Uterus (tissue), 3 donors: ENCODE measurements at regions not wholly inside any gene's neighbourhood (a gene's known extent, or its start where the extent isn't known, plus 50 kb on each side); places are given as distances from the start of the nearest gene placed in this dataset.

Experiments
- DNase-seq, 2 donors: peaks; one replicate each; pipeline ENCODE4 v3.0.0-alpha.2; 2019 to 2020
- H3K27ac ChIP-seq, 2 donors: fragments of 200-600 bp; sonication (generic); 1 replicate in 1 of 2; 2 replicates in 1 of 2; pipeline ENCODE4 v1.5.1; 2016 to 2018
- H3K27me3 ChIP-seq, 2 donors: fragments of 200-600 bp; sonication (generic); one replicate each; pipeline ENCODE4 v1.5.1; 2018 to 2019; ENCODE audit warnings: control low read depth in 1 of 2
- H3K36me3 ChIP-seq, 2 donors: fragments of 200-600 bp; sonication (generic); one replicate each; pipeline ENCODE4 v1.5.1; 2019; ENCODE audit warnings: control low read depth in 1 of 2
- H3K4me1 ChIP-seq, 2 donors: fragments of 200-600 bp; sonication (generic); one replicate each; pipeline ENCODE4 v1.5.1; 2018 to 2019; ENCODE audit warnings: control low read depth in 1 of 2
- H3K4me3 ChIP-seq, 2 donors: fragments of 200-600 bp; sonication (generic); 1 replicate in 1 of 2; 2 replicates in 1 of 2; pipeline ENCODE4 v1.5.1; 2018 to 2019; ENCODE audit warnings: mild to moderate bottlenecking in 1 of 2
- H3K9me3 ChIP-seq, 2 donors: fragments of 200-600 bp; sonication (generic); one replicate each; pipeline ENCODE4 v1.5.1; 2019; ENCODE audit warnings: control low read depth in 1 of 2
- POLR2A ChIP-seq, 2 donors: fragments of 450-650 bp; IDR thresholded peaks; one replicate each; pipeline ENCODE4 v1.6.1; 2016; ENCODE audit warnings: antibody characterized with exemption in 2 of 2, mild to moderate bottlenecking in 1 of 2, moderate library complexity in 1 of 2
- intact Hi-C: fragments of 100-400 bp; cut with DNase I; formaldehyde crosslinking; loops from one replicate; pipeline ENCODE4 v1.15.1; 2023; ENCODE audit warnings: low total_unique reads
- TF ChIP-seq, protein P1 (sequence below), 4 experiments: fragments of 200-600 bp in 2 of 4; fragments of 450-650 bp in 2 of 4; sonication (generic) in 2 of 4; IDR thresholded peaks; one replicate each; pipeline ENCODE4 v1.5.1; 2016 to 2019; ENCODE audit warnings: antibody characterized with exemption in 4 of 4, mild to moderate bottlenecking in 2 of 4, moderate library complexity in 1 of 4
- donor health status: DM: yes; HTN: yes; CAD: no.

DNA sequence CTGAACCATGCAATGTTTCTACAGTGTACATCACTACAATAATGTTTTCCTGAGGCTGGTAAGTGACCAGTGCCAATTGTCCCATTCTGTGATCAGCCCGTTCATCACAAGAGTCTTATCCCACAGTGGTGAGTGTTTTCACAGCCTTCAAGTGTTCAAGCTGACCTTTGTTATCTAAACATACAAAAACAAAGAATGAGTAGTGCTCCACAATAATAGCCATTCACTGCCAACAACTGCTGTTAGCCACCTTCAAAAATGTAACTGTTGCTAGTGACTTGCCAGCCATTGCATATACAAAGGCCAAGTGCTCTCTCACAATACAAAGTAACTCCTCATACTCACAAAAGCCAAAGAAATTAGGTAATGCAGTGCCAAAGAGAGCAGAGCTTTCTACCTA is 1084.1 kb downstream of the FAM133A start:
- H3K27ac ChIP-seq = no peak overlapping the region
- no peaks in the 10 kb centered on the region for H3K4me1 ChIP-seq
- no peak overlapping the region for H3K4me3 ChIP-seq
- H3K9me3 ChIP-seq = no peaks in the 10 kb centered on the region
- TF ChIP-seq, protein P1, sequence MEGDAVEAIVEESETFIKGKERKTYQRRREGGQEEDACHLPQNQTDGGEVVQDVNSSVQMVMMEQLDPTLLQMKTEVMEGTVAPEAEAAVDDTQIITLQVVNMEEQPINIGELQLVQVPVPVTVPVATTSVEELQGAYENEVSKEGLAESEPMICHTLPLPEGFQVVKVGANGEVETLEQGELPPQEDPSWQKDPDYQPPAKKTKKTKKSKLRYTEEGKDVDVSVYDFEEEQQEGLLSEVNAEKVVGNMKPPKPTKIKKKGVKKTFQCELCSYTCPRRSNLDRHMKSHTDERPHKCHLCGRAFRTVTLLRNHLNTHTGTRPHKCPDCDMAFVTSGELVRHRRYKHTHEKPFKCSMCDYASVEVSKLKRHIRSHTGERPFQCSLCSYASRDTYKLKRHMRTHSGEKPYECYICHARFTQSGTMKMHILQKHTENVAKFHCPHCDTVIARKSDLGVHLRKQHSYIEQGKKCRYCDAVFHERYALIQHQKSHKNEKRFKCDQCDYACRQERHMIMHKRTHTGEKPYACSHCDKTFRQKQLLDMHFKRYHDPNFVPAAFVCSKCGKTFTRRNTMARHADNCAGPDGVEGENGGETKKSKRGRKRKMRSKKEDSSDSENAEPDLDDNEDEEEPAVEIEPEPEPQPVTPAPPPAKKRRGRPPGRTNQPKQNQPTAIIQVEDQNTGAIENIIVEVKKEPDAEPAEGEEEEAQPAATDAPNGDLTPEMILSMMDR (IDR thresholded peaks at IDR 0.05) = no peak
- TF ChIP-seq POLR2A (IDR thresholded peaks at IDR 0.05) = no peak
- DNase-seq = no peak
- no peaks in the 10 kb centered on the region for H3K36me3 ChIP-seq
- no peaks in the 10 kb centered on the region for H3K27me3 ChIP-seq
- intact Hi-C loops = no loop called here

DNA sequence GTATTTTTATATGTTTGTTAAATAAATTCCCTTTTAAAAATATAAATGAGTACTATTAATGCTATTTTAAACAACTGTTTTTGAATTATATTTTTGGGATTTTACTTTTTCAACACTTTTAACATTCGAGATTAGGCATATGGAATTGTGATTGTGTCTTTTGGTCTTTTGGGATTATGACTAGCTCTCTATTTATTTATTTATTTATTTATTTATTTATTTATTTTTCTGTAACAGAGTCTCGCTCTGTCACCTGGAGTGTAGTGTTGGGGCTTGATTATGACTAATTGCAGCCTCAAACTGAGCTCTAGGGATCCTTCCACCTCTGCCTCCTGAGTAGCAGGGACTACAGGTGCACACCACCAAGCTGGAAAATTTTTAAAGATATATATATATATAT is 1101.6 kb downstream of the FAM133A start:
- Histone ChIP-seq H3K27ac (no peak overlapping the region), H3K4me3 (no peak overlapping the region), H3K27me3 (no peaks in the 10 kb centered on the region), H3K36me3 (no peaks in the 10 kb centered on the region), H3K4me1 (no peaks in the 10 kb centered on the region), H3K9me3 (no peaks in the 10 kb centered on the region)
- TF ChIP-seq, protein P1 (IDR thresholded peaks at IDR 0.05) = no peak
- TF ChIP-seq POLR2A (IDR thresholded peaks at IDR 0.05) = no peak
- no peak for DNase-seq
- intact Hi-C loops = no loop called here

DNA sequence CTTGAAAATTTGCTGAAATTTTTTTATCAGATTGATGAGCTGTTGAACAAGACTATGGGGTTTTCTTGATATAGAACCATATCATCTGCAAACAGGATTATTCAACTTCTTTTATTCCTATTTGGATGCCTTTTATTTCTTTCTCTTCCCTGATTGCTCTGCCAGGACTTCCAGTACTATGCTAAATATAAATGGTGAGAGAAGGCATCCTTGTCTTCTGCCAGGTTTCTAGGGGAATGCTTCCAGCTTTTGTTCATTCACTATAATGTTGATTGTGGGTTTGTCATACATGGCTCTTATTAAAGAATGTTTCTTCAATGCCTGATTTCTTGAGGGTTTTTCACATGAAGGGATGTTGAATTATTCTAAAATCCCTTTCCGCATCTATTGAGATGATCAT is 1139.5 kb downstream of the FAM133A start:
- Histone ChIP-seq H3K9me3 (no peaks in the 10 kb centered on the region), H3K36me3 (no peaks in the 10 kb centered on the region), H3K4me3 (no peak overlapping the region), H3K27ac (no peak overlapping the region), H3K27me3 (no peaks in the 10 kb centered on the region), H3K4me1 (no peaks in the 10 kb centered on the region)
- DNase-seq = no peak
- intact Hi-C loops = no loop called here
- TF ChIP-seq POLR2A (IDR thresholded peaks at IDR 0.05) = no peak
- TF ChIP-seq, protein P1 (IDR thresholded peaks at IDR 0.05) = no peak

DNA sequence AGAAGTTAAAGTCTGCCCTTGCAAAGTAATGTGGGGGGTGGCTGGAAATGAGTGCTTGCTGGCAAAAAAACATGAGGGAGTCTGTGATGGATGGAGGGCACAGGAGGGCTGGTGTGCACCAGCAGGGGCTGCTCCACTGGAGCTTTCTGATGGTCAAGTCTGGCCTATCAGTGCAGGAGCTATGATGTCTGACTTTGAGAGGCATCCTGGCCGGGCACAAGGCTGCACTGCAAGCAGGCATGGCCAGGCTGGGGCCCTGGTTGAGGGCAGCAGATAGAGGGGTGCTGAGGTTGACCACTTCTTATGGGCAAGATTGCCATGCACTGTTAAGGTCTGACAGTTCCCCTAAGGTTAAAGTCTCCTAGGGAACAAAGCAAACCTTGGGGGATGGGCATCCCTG is 1140.2 kb downstream of the FAM133A start:
- H3K4me1 ChIP-seq = no peaks in the 10 kb centered on the region
- H3K27ac ChIP-seq = no peak overlapping the region
- H3K36me3 ChIP-seq = no peaks in the 10 kb centered on the region
- no peak overlapping the region for H3K4me3 ChIP-seq
- intact Hi-C loops = no loop called here
- H3K27me3 ChIP-seq = no peaks in the 10 kb centered on the region
- no peak for DNase-seq
- no peaks in the 10 kb centered on the region for H3K9me3 ChIP-seq
- TF ChIP-seq, protein P1 (IDR thresholded peaks at IDR 0.05) = no peak
- no peak for TF ChIP-seq POLR2A (IDR thresholded peaks at IDR 0.05)

DNA sequence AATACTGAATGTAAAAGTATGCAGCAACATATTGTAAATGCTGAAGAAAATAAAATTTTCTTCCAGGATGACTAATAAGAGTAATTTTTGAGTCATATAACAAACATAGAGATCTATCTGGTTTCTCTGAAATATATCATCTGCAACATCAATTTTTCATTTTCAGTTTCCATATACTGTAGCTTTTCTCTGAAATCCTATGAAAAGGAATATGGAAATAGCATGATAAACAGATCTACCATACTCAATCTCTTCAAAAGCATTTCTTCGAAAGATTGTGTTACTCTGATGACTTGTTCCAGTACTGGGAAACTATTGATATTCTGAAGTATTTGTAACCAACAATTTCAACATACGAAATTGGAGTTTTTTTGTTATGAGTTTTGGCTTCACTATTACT is 1156.7 kb downstream of the FAM133A start:
- TF ChIP-seq POLR2A (IDR thresholded peaks at IDR 0.05) = no peak
- TF ChIP-seq, protein P1 (IDR thresholded peaks at IDR 0.05) = no peak
- Histone ChIP-seq H3K9me3 (no peaks in the 10 kb centered on the region), H3K36me3 (no peaks in the 10 kb centered on the region), H3K27me3 (peaks cover 0 to 6% of the 10 kb centered on the region in 2 donors), H3K4me1 (no peaks in the 10 kb centered on the region), H3K27ac (no peak overlapping the region), H3K4me3 (no peak overlapping the region)
- intact Hi-C loops = no loop called here
- no peak for DNase-seq
